HG03469 (cell line): ENCODE measurements at regions not wholly inside any gene's neighbourhood (a gene's known extent, or its start where the extent isn't known, plus 50 kb on each side); places are given as distances from the start of the nearest gene placed in this dataset.

ENCODE experiments used
- ATAC-seq: cut with Tn5 transposase; IDR thresholded peaks from one replicate; pipeline ENCODE4 v1.9.1; 2021; ENCODE audit warnings: mild to moderate bottlenecking, moderate library complexity, moderate number of reproducible peaks; ENCODE audit not compliant: unreplicated experiment

- no peak for ATAC-seq
Observed at GRCh38 chr5:86970361-86970760, 297.3 kb upstream of the RASA1 start.

DNA sequence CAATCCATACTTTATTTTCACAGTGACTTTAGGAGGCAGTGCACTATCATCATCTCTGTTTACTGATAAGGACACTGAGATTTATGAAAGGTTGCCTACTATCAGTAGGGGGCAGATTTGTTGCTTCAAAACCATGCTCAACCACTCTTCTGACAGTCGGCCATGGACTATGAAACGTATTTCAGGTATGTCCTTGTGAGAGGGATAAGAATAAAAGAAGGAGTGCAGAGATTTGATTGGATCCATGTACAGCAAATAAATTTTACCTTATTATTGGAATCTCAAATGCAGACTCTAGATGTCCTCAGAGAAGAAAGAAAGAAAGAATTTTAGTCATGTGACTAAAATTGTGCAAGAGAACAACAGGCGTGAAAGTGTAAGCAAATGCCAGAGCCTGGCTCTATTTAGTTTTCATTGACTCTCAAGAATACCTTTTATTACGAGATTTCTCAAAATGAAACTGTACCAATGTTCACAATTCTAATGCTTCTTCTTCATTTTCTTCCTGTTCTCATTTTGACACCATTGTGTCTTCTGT lies 296.6 kb upstream of the RASA1 start:
- ATAC-seq = no peak

- ATAC-seq = no peak
Observed at GRCh38 chr5:86974955-86975354, 292.7 kb upstream of the RASA1 start.

DNA sequence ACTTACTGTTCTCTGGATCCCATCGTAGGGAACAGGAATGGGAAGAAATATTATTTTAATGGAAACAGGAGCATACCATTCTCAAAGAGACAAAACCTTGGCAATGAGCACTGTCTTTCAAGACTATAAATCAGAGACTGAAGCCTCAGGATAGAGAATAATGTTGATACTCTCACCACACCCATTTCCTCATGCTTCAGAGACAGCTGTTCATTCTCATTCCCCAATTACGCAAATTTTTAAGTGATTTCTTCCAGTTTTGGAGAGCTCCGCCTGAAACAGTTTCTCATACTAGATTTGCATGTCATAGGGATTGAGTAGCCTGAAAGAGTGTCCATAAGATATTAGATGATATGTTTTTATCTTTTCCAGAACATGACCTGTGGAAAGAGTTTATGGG lies 290.5 kb upstream of the RASA1 start:
- no peak for ATAC-seq

DNA sequence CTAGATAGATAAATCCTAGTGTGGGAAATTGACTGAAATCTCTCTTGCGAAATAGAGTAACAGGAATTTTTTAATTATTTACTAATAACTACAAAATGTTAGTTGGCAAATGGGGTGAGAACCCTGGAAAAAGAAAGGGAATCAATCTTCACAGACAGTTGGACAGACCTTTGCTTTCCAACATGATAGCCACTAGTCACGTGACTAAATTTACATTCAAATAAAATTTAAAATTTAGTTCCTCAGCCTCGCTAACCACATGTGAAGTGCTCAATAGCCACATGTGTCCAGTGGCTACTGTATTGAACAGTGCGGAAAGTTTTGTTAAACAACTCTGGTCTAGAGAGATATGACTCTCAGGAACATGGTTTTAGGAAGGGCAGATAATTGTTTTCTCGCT lies 289.9 kb upstream of the RASA1 start:
- ATAC-seq = no peak

DNA sequence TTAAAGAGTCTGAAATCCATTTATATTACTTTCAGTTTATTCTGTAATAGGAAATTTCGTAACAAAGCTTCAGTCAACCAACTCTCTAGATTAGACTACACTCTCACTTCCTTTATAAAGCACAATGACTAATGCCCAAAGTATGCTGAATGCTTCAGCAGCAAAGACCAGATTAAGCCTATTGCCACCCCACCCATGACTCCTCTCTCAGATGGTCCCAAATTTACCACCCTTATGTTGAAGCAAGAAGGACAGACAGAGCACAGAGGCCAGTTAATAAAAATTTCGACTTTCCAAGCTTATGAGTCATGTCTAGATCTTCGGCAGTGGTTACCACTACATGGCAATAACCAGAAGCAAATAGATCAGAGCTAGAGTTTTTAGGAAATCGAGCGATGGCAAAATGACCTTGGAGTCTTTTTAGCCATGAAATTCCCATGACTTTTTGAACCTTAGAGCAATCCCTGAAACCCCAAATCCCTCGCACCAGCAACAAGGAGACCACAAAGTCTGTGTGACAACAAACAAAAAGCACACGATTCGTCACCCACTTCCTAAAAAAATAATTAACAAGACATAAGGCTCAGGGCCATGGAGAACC lies 287.8 kb upstream of the RASA1 start:
- ATAC-seq = peak; percentile 66

DNA sequence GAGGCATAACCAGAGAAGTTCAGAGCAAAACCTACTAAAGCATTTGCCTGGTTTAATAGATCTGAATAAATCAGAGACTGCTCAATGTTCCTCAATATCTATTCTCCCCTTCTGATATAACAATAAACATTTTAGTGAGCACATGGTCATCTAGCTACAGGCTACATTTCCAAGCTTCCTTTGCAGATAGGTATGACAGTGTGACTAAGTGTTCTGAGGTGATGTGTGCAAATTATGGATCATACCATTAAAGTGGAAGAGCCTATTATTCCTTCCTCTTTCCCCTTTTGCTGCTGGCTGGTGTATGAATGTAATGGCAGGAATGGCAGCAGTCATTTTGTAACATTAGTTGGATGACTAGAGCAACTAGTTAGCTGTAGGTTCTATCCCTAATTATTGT lies 285.8 kb upstream of the RASA1 start:
- no peak for ATAC-seq

GRCh38 chr5:86983208-86983607 lies 284.5 kb upstream of the RASA1 start:
- ATAC-seq = no peak

DNA sequence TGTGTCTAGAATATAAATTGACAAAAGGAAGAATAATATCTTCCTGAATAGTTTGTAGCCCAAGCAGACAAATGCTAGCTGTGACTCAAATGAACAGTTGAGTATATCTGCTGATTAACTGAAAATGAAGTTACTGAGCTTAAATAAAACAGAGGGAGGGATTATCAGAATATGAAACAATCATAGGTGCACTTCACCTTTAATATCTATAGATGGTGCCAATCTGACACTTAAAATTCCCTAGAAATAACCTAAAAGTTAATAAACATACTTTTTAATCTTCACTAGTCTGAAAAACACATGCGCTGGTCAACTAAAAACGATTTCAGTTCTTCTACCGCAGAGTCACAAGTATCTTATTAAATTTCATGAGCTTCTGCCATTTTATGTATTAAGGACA lies 280.8 kb upstream of the RASA1 start:
- ATAC-seq = no peak

DNA sequence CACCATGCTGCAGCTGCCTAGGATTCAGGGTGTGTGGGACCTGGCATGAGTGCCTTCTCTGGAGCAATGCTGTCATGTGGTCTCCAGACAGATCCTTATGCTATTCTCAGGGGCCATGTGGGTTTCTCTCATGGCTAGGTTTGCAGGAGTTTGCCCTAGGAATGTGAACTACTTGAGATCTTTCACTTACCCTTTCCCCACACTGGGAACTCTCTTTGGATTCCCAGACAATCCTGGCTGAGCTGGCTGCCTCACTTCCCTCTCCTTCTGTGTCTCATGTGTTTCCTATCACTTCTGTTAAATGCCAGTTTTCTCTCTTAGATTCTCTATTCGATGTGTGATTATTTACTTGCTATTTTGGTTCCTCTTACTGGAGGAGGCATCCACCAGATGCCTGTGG lies 270.2 kb upstream of the RASA1 start:
- ATAC-seq = no peak

- no peak for ATAC-seq
Observed at GRCh38 chr5:86999951-87000350, 267.7 kb upstream of the RASA1 start.

GRCh38 chr5:87002485-87002884 lies 265.2 kb upstream of the RASA1 start:
- no peak for ATAC-seq

DNA sequence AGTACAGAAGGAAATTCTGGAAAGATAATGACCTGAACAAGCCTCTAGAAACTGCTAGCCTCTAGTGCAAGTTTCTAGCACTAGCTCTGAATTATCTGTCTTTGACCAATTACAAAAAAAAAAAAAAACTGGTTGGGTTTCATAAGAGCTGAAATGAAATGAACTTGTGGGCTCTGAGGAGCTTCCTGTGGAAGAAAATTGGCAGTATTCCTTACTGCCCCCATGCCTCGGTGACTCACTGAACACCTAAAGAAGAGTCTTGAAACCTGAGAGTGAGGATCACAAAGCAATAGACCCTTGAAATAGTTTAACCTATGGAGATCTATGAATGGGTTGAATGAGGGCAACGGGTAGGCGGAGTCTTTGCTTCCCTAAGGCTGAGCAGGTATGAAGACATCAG lies 263.6 kb upstream of the RASA1 start:
- no peak for ATAC-seq

- no peak for ATAC-seq
Observed at GRCh38 chr5:87007737-87008136, 259.9 kb upstream of the RASA1 start.

- ATAC-seq = no peak
Observed at GRCh38 chr5:87008751-87009560, 258.7 kb upstream of the RASA1 start.

DNA sequence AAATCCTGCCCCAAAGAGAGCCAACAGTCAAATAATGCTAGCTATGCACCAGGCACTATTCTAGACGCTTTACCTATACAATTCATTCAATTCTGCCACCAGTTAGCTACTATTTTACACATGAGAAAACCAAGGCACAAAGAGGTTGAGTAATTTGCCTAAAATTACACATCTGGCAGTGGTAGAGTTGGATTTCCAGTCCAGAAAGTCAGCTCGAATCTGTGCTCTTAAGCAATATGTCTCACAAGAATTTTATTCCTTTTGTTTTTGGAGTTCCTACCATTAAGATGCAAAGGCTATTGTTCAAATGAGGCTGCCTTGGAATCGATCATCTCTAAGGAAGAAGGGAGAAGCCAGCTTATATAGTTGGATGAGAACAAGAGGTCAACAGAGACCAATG lies 256.9 kb upstream of the RASA1 start:
- no peak for ATAC-seq

DNA sequence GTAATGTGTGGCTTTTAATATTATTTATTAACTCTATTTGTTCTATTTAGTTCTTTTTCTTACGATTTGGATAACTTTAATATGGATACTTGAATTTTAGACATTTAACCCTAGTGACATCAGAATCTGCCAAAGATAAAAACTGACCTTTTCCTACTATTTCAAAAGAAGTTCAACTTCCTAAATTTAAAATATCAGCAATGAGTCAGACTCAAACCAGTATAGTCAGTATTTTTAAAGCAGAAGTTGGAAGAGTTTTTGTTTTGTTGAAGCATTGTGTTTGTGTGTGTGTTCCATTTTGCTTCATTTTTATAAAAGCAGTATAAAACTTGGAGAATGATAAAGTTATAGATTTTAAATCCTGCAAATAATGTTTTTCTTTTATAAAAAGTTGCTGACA lies 251.8 kb upstream of the RASA1 start:
- no peak for ATAC-seq

DNA sequence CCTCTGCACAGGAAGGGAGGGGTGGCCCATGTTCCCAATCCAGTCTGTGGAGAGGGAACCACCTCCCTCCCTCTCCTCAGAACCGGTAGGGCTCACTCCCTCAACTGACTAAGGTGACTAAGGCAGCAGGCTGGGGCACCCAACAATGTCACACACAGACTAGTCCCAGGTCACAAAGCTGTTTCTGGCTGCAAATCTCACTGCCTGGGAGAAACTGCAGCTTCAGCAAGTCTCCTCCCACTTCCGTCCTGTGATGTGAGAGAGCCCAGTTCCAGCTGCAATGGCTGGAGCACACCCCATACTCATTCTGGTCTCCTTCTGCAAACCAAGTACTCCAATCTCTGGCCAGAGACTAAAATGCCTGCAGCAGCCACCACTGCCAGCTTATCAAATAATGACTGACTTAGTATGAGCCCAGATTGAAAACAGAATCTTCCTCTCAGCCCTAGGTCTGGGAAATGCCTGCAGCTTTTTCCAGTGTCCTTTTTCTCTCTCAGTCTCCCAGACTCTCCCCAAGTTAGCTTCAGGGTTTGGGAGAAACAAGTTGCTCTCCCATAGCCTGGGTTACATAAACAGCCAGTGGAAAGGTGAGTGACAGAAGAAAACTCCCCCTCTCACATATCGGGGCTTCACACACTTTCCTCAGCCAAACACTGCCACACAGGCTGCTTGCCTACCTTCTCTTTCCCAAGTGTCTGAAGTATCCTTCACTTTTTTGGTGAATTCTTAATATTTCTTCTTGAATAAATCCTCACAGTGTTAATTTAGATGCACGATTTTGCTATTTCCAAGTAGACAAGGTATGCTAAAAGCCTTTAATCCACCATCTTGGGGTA lies 247.4 kb upstream of the RASA1 start:
- ATAC-seq = peak; percentile 79

GRCh38 chr5:87022415-87022814 lies 245.3 kb upstream of the RASA1 start:
- ATAC-seq = no peak

GRCh38 chr5:87027570-87027969 lies 240.1 kb upstream of the RASA1 start:
- no peak for ATAC-seq

DNA sequence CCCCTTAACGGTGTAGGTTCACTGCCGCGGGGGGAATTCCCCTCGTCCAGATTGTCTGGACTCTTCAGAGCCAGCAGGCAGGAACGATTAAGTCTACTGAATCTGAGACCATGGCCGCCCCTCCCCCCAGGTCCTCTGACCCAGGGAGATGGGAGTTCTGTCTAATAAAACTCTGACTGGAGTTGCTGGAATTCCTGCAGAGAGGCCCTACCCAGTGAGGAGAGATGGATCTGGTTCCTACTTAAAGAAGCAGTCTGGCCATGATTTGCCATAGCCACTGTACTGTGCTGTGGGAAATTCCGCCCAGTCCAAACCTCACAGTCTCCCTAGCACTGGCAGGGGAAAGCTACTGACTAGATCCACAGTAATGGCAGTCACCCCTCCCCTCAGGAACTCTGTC lies 237.7 kb upstream of the RASA1 start:
- ATAC-seq = no peak

GRCh38 chr5:87030699-87031098 lies 237.0 kb upstream of the RASA1 start:
- no peak for ATAC-seq
